ENCODE measurements at regions not wholly inside any gene's neighbourhood (a gene's known extent, or its start where the extent isn't known, plus 50 kb on each side); places are given as distances from the start of the nearest gene placed in this dataset.

- CTCF ChIA-PET: no interaction called here
- in situ Hi-C loops (cut with HindIII; ENCODE audit: low pct_unique_long_range_greater_than_20kb, low sequenced_read_pairs): no loop called here
- no TSS peak for BruUV-seq (replicated peaks)
- no peaks in the 10 kb centered on the region for H3K9me3 ChIP-seq (ENCODE audit: control insufficient read depth, insufficient read depth, low read depth, low read length)
- TF ChIP-seq REST (IDR thresholded peaks at IDR 0.05; ENCODE audit: insufficient read depth in 1 of 2, low read depth in 2 of 2, low read length in 1 of 2) (no peak), CTCF (IDR thresholded peaks at IDR 0.05) (no peak), TCF7L2 (IDR thresholded peaks at IDR 0.05; ENCODE audit: low read depth, low read length) (no peak), SIN3A (IDR thresholded peaks at IDR 0.05; ENCODE audit: borderline replicate concordance, insufficient read depth, low read depth, low read length) (no peak), POLR2AphosphoS5 (IDR thresholded peaks at IDR 0.05; ENCODE audit: low read depth, low read length) (no peak)
- no peaks in the 10 kb centered on the region for H3K36me3 ChIP-seq (ENCODE audit: control insufficient read depth, insufficient read depth, low read length)
- POLR2A ChIA-PET: no interaction called here
- DNase-seq (ENCODE audit: low read depth, low spot score) (no peak), ATAC-seq (no peak)
- H3K27ac ChIP-seq (ENCODE audit: low read length): no peak overlapping the region
- no peaks in the 10 kb centered on the region for H3K27me3 ChIP-seq (ENCODE audit: control insufficient read depth, insufficient read depth, low read length)
- no peak overlapping the region for H3K4me3 ChIP-seq (ENCODE audit: low read depth in 2 of 2, low read length in 2 of 2)
- no peaks in the 10 kb centered on the region for H3K4me1 ChIP-seq (ENCODE audit: control insufficient read depth, insufficient read depth, low read length)
- intact Hi-C loops (cut with micrococcal nuclease; ENCODE audit: unreplicated experiment): no loop called here
Measured at GRCh38 chr15:47293466-47294162, 423.7 kb upstream of the SEMA6D start.

GRCh38 chr15:47294765-47295259, 422.5 kb upstream of the SEMA6D start:
- CTCF ChIA-PET: no interaction called here
- in situ Hi-C loops (cut with HindIII; ENCODE audit: low pct_unique_long_range_greater_than_20kb, low sequenced_read_pairs) (no loop called here), intact Hi-C loops (cut with micrococcal nuclease; ENCODE audit: unreplicated experiment) (no loop called here)
- H3K27me3 ChIP-seq (ENCODE audit: control insufficient read depth, insufficient read depth, low read length): no peaks in the 10 kb centered on the region
- TF ChIP-seq SIN3A (IDR thresholded peaks at IDR 0.05; ENCODE audit: borderline replicate concordance, insufficient read depth, low read depth, low read length) (no peak), POLR2AphosphoS5 (IDR thresholded peaks at IDR 0.05; ENCODE audit: low read depth, low read length) (no peak)
- ATAC-seq (no peak), DNase-seq (ENCODE audit: low read depth, low spot score) (no peak)
- POLR2A ChIA-PET: no interaction called here
- no TSS peak for BruUV-seq (replicated peaks)
- no peak overlapping the region for H3K4me3 ChIP-seq (ENCODE audit: low read depth in 2 of 2, low read length in 2 of 2)
- H3K36me3 ChIP-seq (ENCODE audit: control insufficient read depth, insufficient read depth, low read length): no peaks in the 10 kb centered on the region
- H3K4me1 ChIP-seq (ENCODE audit: control insufficient read depth, insufficient read depth, low read length): no peaks in the 10 kb centered on the region
- no peaks in the 10 kb centered on the region for H3K9me3 ChIP-seq (ENCODE audit: control insufficient read depth, insufficient read depth, low read depth, low read length)
- no peak overlapping the region for H3K27ac ChIP-seq (ENCODE audit: low read length)

- Histone ChIP-seq H3K4me3 (ENCODE audit: low read depth in 2 of 2, low read length in 2 of 2) (no peak overlapping the region), H3K9me3 (ENCODE audit: control insufficient read depth, insufficient read depth, low read depth, low read length) (no peaks in the 10 kb centered on the region), H3K27ac (ENCODE audit: low read length) (no peak overlapping the region), H3K4me1 (ENCODE audit: control insufficient read depth, insufficient read depth, low read length) (no peaks in the 10 kb centered on the region), H3K27me3 (ENCODE audit: control insufficient read depth, insufficient read depth, low read length) (no peaks in the 10 kb centered on the region), H3K36me3 (ENCODE audit: control insufficient read depth, insufficient read depth, low read length) (no peaks in the 10 kb centered on the region)
- in situ Hi-C loops (cut with HindIII; ENCODE audit: low pct_unique_long_range_greater_than_20kb, low sequenced_read_pairs) (no loop called here), intact Hi-C loops (cut with micrococcal nuclease; ENCODE audit: unreplicated experiment) (no loop called here)
- ChIA-PET POLR2A (no interaction called here), CTCF (no interaction called here)
- ATAC-seq (no peak), DNase-seq (ENCODE audit: low read depth, low spot score) (no peak)
- TF ChIP-seq REST (IDR thresholded peaks at IDR 0.05; ENCODE audit: insufficient read depth in 1 of 2, low read depth in 2 of 2, low read length in 1 of 2) (no peak), CTCF (IDR thresholded peaks at IDR 0.05) (no peak), TCF7L2 (IDR thresholded peaks at IDR 0.05; ENCODE audit: low read depth, low read length) (no peak), POLR2AphosphoS5 (IDR thresholded peaks at IDR 0.05; ENCODE audit: low read depth, low read length) (no peak), SIN3A (IDR thresholded peaks at IDR 0.05; ENCODE audit: borderline replicate concordance, insufficient read depth, low read depth, low read length) (no peak)
- BruUV-seq (replicated peaks): no TSS peak
Measured at GRCh38 chr15:47296881-47297280, 420.4 kb upstream of the SEMA6D start.
